K562 (cell line): ENCODE measurements at regions not wholly inside any gene's neighbourhood (a gene's known extent, or its start where the extent isn't known, plus 50 kb on each side); places are given as distances from the start of the nearest gene placed in this dataset.
A peak's percentile ranks its signal among the peaks of the same experiment; 100 is the strongest.

Source experiments
- ATAC-seq: fragments of 200-7000 bp; cut with Tn5 transposase; 3 replicates; pipeline ENCODE4 v1.9.1; 2020; ENCODE audit warnings: moderate library complexity
- BruUV-seq: library from RNA; stranded (reverse); fragments of 400-500 nt; replicated peaks from 2 replicates; lab custom pipeline; 2021; lab: Mats Ljungman, UMichigan
- CTCF ChIA-PET: fragments of 300-600 bp; formaldehyde crosslinking; extraction: SDS; loops from one replicate; lab custom pipeline; 2021; ENCODE audit warnings: low intra/inter-chr PET ratio; lab: Yijun Ruan, JAX
- POLR2A ChIA-PET: fragments of 300-600, 350-650 bp; sonication (Branson Sonifier 250); formaldehyde crosslinking; extraction: SDS; loops from one replicate; lab custom pipeline; 2021; ENCODE audit warnings: antibody characterized with exemption, inconsistent platforms; lab: Yijun Ruan, JAX
- DNase-seq, 4 experiments: peaks; one replicate each; pipeline versions ENCODE4 v3.0.0 to v3.0.0-alpha.2; 2011 to 2018; ENCODE audit warnings: low spot score in 3 of 4, mixed read lengths in 3 of 4; ENCODE audit errors: extremely low read depth in 1 of 4
- FAIRE-seq: peaks from 2 replicates; lab custom pipeline; 2011; peaks lifted over from hg19 to GRCh38; lab: Jason Lieb, UNC
- H2AFZ ChIP-seq: 2 replicates; pipeline ENCODE4 v1.6.0; 2011; ENCODE audit warnings: low read depth, low read length, control low read depth, inconsistent platforms
- H3K27ac ChIP-seq: fragments of 200-600 bp; 3 replicates; pipeline ENCODE4 v1.8.0; 2011; ENCODE audit warnings: low read depth, mild to moderate bottlenecking, control low read depth, inconsistent platforms, low read length, moderate library complexity, mixed read lengths; ENCODE audit errors: extremely low read depth
- H3K27me3 ChIP-seq, 2 experiments: fragments of 300-600 bp in 1 of 2; 2 replicates in 1 of 2; 3 replicates in 1 of 2; pipeline versions ENCODE4 v1.6.0 to v1.8.0; 2011; ENCODE audit warnings: inconsistent platforms in 2 of 2, low read length in 2 of 2, mild to moderate bottlenecking in 1 of 2, mixed read lengths in 1 of 2, moderate library complexity in 1 of 2; ENCODE audit not compliant: control insufficient read depth in 2 of 2, insufficient read depth in 2 of 2
- H3K36me3 ChIP-seq: fragments of 300-600 bp; 3 replicates; pipeline ENCODE4 v1.8.0; 2011; ENCODE audit warnings: mild to moderate bottlenecking, low read length, inconsistent platforms; ENCODE audit not compliant: control insufficient read depth, insufficient read depth
- H3K4me1 ChIP-seq, 2 experiments: fragments of 200-600 bp in 1 of 2; replicated peaks in 1 of 2; 2 replicates in 1 of 2; 3 replicates in 1 of 2; pipeline versions ENCODE4 v1.5.1 to v1.8.0; 2011; ENCODE audit warnings: inconsistent platforms in 2 of 2, low read length in 2 of 2, mild to moderate bottlenecking in 1 of 2, mixed read lengths in 1 of 2, moderate library complexity in 1 of 2; ENCODE audit not compliant: control insufficient read depth in 2 of 2, insufficient read depth in 2 of 2
- H3K4me2 ChIP-seq: 2 replicates; pipeline ENCODE4 v1.6.1; 2011; ENCODE audit warnings: low read length, control low read depth, inconsistent platforms, mixed read lengths; ENCODE audit not compliant: insufficient read depth
- H3K4me3 ChIP-seq: fragments of 200-600 bp; sonication (generic), shearing (Covaris generic); 2 replicates; pipeline ENCODE4 v1.5.1; 2016; ENCODE audit warnings: control low read depth, inconsistent platforms
- H3K79me2 ChIP-seq: fragments of 200-600 bp; 3 replicates; pipeline ENCODE4 v1.8.0; 2011; ENCODE audit warnings: low read length, inconsistent platforms; ENCODE audit not compliant: control insufficient read depth, insufficient read depth
- H3K9ac ChIP-seq, 2 experiments: 2 replicates each; pipeline versions ENCODE4 v1.6.0 to v1.6.1; 2011; ENCODE audit warnings: low read depth in 2 of 2, low read length in 2 of 2, control low read depth in 1 of 2, inconsistent platforms in 1 of 2, mild to moderate bottlenecking in 1 of 2, mixed read lengths in 1 of 2; ENCODE audit not compliant: insufficient read depth in 1 of 2
- H3K9me1 ChIP-seq: one replicate; pipeline ENCODE4 v1.6.0; 2011; ENCODE audit warnings: inconsistent platforms, mild to moderate bottlenecking, low read length, moderate library complexity; ENCODE audit not compliant: control insufficient read depth, insufficient read depth
- H3K9me3 ChIP-seq: replicated peaks from 2 replicates; pipeline ENCODE4 v1.5.1; 2011; ENCODE audit warnings: low read depth, low read length, inconsistent platforms; ENCODE audit not compliant: control insufficient read depth, insufficient read depth
- H4K20me1 ChIP-seq: replicated peaks from 2 replicates; pipeline ENCODE4 v1.6.1; 2011; ENCODE audit warnings: low read length, inconsistent platforms, mixed read lengths; ENCODE audit not compliant: control insufficient read depth, insufficient read depth
- ATF4 ChIP-seq: fragments of 450-650 bp; formaldehyde crosslinking; IDR thresholded peaks from 2 replicates; pipeline ENCODE4 v1.4.0; 2022; ENCODE audit warnings: mild to moderate bottlenecking, moderate library complexity
- C11orf30 ChIP-seq: fragments of 450-650 bp; IDR thresholded peaks from 2 replicates; pipeline ENCODE4 v1.6.1; 2016; ENCODE audit warnings: low read depth, mild to moderate bottlenecking
- CBX3 ChIP-seq, 2 experiments: IDR thresholded peaks; 1 replicate in 1 of 2; 2 replicates in 1 of 2; pipeline ENCODE4 v1.6.1; 2012; ENCODE audit warnings: inconsistent platforms in 2 of 2, low read length in 2 of 2, borderline replicate concordance in 1 of 2, control low read depth in 1 of 2
- DNMT1 ChIP-seq: fragments of 450-650 bp; IDR thresholded peaks from 2 replicates; pipeline ENCODE4 v1.6.1; 2016; ENCODE audit warnings: antibody characterized with exemption, mild to moderate bottlenecking
- ELF1 ChIP-seq: fragments of 200-800 bp; sonication (Bioruptor generic); IDR thresholded peaks from 2 replicates; pipeline ENCODE4 v1.6.1; 2016; ENCODE audit warnings: missing genetic modification characterization, missing compliant biosample characterization
- MAFF ChIP-seq: IDR thresholded peaks from 2 replicates; pipeline ENCODE4 v1.6.1; 2012; ENCODE audit warnings: low read length, improper control_type of control experiment
- PRPF4 ChIP-seq: fragments of 200-400 bp; formaldehyde crosslinking; IDR thresholded peaks from one replicate; pipeline ENCODE4 v1.6.1; 2017; ENCODE audit warnings: low read length, low read depth, mild to moderate bottlenecking; ENCODE audit not compliant: insufficient read depth, poor library complexity, severe bottlenecking
- RNF2 ChIP-seq: sonication (generic); IDR thresholded peaks from 2 replicates; pipeline ENCODE4 v1.6.1; 2016
- WGBS: fragments of 100-300 bp; shearing (Covaris generic); methylation state at CpG from one replicate; pipeline ENCODE4 v1.1.6; 2016; ENCODE audit warnings: low coverage, mixed read lengths; ENCODE audit not compliant: insufficient coverage; ENCODE audit errors: missing lambda C conversion rate; 5-methylcytosine and 5-hydroxymethylcytosine counted together
- in situ Hi-C: fragments of 300-500 bp; cut with MboI; formaldehyde crosslinking; loops from 4 replicates; pipeline ENCODE4 v1.15.0; 2018; ENCODE audit warnings: inconsistent platforms, mixed read lengths
- intact Hi-C: fragments of 100-400 bp; cut with micrococcal nuclease; formaldehyde crosslinking; loops from 2 replicates; pipeline ENCODE4 v1.14.2; 2022

GRCh38 chr6:22041797-22042480, 254.9 kb downstream of the PRL start:
- Histone ChIP-seq H3K9me3 (no peaks in the 10 kb centered on the region; the same call in 1 of the 2 replicates), H3K27me3 (no peaks in the 10 kb centered on the region), H3K9me1 (no peaks in the 10 kb centered on the region), H2AFZ (no peak overlapping the region), H3K9ac (no peak overlapping the region), H4K20me1 (no peaks in the 10 kb centered on the region), H3K27ac (no peak overlapping the region), H3K4me2 (no peak overlapping the region), H3K4me1 (peaks cover 3 to 15% of the 10 kb centered on the region in 2 experiments; a peak in 3 of 5 replicates), H3K4me3 (no peak overlapping the region), H3K79me2 (no peaks in the 10 kb centered on the region), H3K36me3 (no peaks in the 10 kb centered on the region)
- BruUV-seq: no TSS peak
- no peak for ATAC-seq
- in situ Hi-C loops: no loop called here
- ChIA-PET POLR2A (no interaction called here), CTCF (no interaction called here)
- 43% methylated on average over 2 of the region's 3 CpGs for whole genome bisulfite sequencing
- DNase-seq: no peak
- peak; percentile 29 for TF ChIP-seq C11orf30
- no peak for TF ChIP-seq DNMT1
- FAIRE-seq: no peak
- intact Hi-C loops: no loop called here

GRCh38 chr6:22042706-22043105, 254.1 kb downstream of the PRL start:
- Histone ChIP-seq H3K27me3 (no peaks in the 10 kb centered on the region), H3K9me3 (no peaks in the 10 kb centered on the region; the same call in 1 of the 2 replicates), H3K9ac (no peak overlapping the region), H3K4me1 (peaks cover 3 to 15% of the 10 kb centered on the region in 2 experiments; a peak in 3 of 5 replicates), H3K36me3 (no peaks in the 10 kb centered on the region), H3K9me1 (no peaks in the 10 kb centered on the region), H3K79me2 (no peaks in the 10 kb centered on the region), H2AFZ (peak overlapping the region; percentile 92), H3K4me3 (no peak overlapping the region), H3K4me2 (no peak overlapping the region), H4K20me1 (no peaks in the 10 kb centered on the region), H3K27ac (no peak overlapping the region)
- no TSS peak for BruUV-seq
- no peak for DNase-seq
- intact Hi-C loops (no loop called here), in situ Hi-C loops (no loop called here)
- TF ChIP-seq RNF2: no peak
- no peak for TF ChIP-seq CBX3 (IDR thresholded peaks at IDR 0.05; ENCODE audit: borderline replicate concordance in 1 of 2, low read length in 2 of 2)
- TF ChIP-seq PRPF4: no peak
- no peak for TF ChIP-seq ATF4 (CRISPR knock-in tag)
- no peak for TF ChIP-seq MAFF
- no peak for TF ChIP-seq C11orf30
- no peak for TF ChIP-seq ELF1
- CTCF ChIA-PET: no interaction called here
- FAIRE-seq: no peak
- POLR2A ChIA-PET: interaction anchor here (0.8 to 1.5 kb wide), 2 partner anchors 16 to 17 kb away, joined by 3 to 4 read pairs; no protein-coding TSS in a partner anchor
- peak; percentile 36 for ATAC-seq
